ENCODE measurements at regions not wholly inside any gene's neighbourhood (a gene's known extent, or its start where the extent isn't known, plus 50 kb on each side); places are given as distances from the start of the nearest gene placed in this dataset.

DNA sequence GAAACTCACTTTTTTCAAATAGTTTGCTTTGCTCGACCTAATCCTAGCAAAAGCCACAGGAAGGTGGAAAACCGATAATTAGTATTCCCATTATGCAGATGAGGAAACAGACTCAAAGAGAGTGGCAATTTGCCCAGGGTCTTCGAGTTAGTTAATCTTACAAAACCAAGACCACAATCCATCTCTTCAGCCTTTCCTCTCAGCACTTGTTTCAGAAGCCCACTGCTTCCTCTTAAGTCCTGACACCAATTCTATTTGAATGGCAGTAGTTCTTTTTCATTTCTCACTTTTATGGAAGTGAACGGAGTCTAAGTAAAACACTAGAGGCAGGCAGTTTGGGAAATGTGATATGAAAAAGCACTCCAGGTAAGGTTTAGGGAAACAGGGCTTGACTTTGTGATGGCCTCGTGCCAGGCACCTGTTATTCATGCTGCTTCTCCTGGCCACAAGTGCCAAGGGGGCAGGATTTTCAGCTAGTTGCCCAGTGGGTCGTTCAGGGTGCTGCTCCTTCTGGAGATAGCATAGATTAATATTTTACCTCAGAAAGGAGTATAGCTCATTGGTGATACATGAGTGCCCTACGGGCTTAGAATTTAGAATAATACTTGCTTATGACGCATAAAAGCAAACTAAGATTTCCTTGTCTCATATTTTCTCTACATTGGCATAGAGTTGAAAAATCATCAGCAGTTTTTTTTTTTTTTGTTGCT is 76.6 kb upstream of the NRIP1 start:
- in situ Hi-C loops (cut with MboI; ENCODE audit: low sequenced_read_pairs) = no loop called here
- no peak overlapping the region for H2AK5ac ChIP-seq (ENCODE audit: low read depth, low read length)
- ChIA-PET CTCF (interaction anchor here (0.6 kb wide), 2 partner anchors 64 to 237 kb away, joined by 3 to 5 read pairs; no protein-coding TSS in a partner anchor), POLR2A (ENCODE audit: unreplicated experiment) (no interaction called here)
- H3K4me3 ChIP-seq (ENCODE audit: insufficient read depth, low read depth, low read length) = no peak overlapping the region
- no peaks in the 10 kb centered on the region for H3K79me1 ChIP-seq (ENCODE audit: low read depth in 1 of 2, low read length in 2 of 2)
- H2BK120ac ChIP-seq (ENCODE audit: low read depth, low read length) = no peak overlapping the region
- no peak overlapping the region for H3K14ac ChIP-seq (replicated peaks; ENCODE audit: low read depth, low read length)
- BruUV-seq (replicated peaks) = no TSS peak
- H3K56ac ChIP-seq (ENCODE audit: extremely low read depth, insufficient read depth, low read length) = no peak overlapping the region
- no peaks in the 10 kb centered on the region for H3K36me3 ChIP-seq (ENCODE audit: control insufficient read depth, insufficient read depth, low read length)
- no peak overlapping the region for H2AFZ ChIP-seq (replicated peaks; ENCODE audit: low read length, poor library complexity)
- H3K27ac ChIP-seq (ENCODE audit: insufficient read depth, low read length) = no peak overlapping the region
- no peak overlapping the region for H2BK20ac ChIP-seq (ENCODE audit: low read depth, low read length)
- H2BK15ac ChIP-seq (ENCODE audit: low read depth, low read length) = no peak overlapping the region
- dilution Hi-C loops (cut with HindIII; ENCODE audit: low sequenced_read_pairs, unreplicated experiment) = no loop called here
- no peak overlapping the region for H2AK9ac ChIP-seq (replicated peaks; ENCODE audit: low read depth, low read length, poor library complexity)
- H3K4ac ChIP-seq (ENCODE audit: low read depth, low read length) = no peak overlapping the region
- no peak overlapping the region for H3K18ac ChIP-seq (ENCODE audit: low read depth, low read length)
- H3K4me2 ChIP-seq (ENCODE audit: low read depth, low read length) = no peak overlapping the region
- H3K9me3 ChIP-seq (ENCODE audit: control insufficient read depth, insufficient read depth, low read length) = no peaks in the 10 kb centered on the region
- TF ChIP-seq RCOR1 (IDR thresholded peaks at IDR 0.05; ENCODE audit: insufficient replicate concordance, low read length) = no peak
- no peak for TF ChIP-seq CHD1 (IDR thresholded peaks at IDR 0.05; ENCODE audit: low read depth, low read length)
- TF ChIP-seq, protein P1, sequence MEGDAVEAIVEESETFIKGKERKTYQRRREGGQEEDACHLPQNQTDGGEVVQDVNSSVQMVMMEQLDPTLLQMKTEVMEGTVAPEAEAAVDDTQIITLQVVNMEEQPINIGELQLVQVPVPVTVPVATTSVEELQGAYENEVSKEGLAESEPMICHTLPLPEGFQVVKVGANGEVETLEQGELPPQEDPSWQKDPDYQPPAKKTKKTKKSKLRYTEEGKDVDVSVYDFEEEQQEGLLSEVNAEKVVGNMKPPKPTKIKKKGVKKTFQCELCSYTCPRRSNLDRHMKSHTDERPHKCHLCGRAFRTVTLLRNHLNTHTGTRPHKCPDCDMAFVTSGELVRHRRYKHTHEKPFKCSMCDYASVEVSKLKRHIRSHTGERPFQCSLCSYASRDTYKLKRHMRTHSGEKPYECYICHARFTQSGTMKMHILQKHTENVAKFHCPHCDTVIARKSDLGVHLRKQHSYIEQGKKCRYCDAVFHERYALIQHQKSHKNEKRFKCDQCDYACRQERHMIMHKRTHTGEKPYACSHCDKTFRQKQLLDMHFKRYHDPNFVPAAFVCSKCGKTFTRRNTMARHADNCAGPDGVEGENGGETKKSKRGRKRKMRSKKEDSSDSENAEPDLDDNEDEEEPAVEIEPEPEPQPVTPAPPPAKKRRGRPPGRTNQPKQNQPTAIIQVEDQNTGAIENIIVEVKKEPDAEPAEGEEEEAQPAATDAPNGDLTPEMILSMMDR (conservative IDR thresholded peaks at IDR 0.05; ENCODE audit: low read depth, low read length) = no peak
- no peak for TF ChIP-seq CEBPB (IDR thresholded peaks at IDR 0.05; ENCODE audit: low read depth, low read length)
- no peak for TF ChIP-seq RAD21 (IDR thresholded peaks at IDR 0.05; ENCODE audit: low read length)
- TF ChIP-seq MAFK (IDR thresholded peaks at IDR 0.05; ENCODE audit: low read depth, low read length) = no peak
- TF ChIP-seq USF2 (IDR thresholded peaks at IDR 0.05; ENCODE audit: low read depth, low read length) = no peak
- no peak for TF ChIP-seq FOS (IDR thresholded peaks at IDR 0.05; ENCODE audit: low read depth, low read length)
- no peak for TF ChIP-seq MAZ (IDR thresholded peaks at IDR 0.05; ENCODE audit: borderline replicate concordance, low read depth, low read length)
- TF ChIP-seq BHLHE40 (IDR thresholded peaks at IDR 0.05; ENCODE audit: low read depth, low read length) = no peak
- no peak for TF ChIP-seq SMC3 (IDR thresholded peaks at IDR 0.05; ENCODE audit: low read depth, low read length)
- TF ChIP-seq ELK1 (IDR thresholded peaks at IDR 0.05; ENCODE audit: borderline replicate concordance, low read depth, low read length) = no peak
- TF ChIP-seq RFX5 (IDR thresholded peaks at IDR 0.05; ENCODE audit: low read depth, low read length) = no peak
- TF ChIP-seq POLR2A (IDR thresholded peaks at IDR 0.05; ENCODE audit: low read depth, low read length) = no peak
- TF ChIP-seq NFE2L2 (IDR thresholded peaks at IDR 0.05; ENCODE audit: low read depth, low read length) = no peak
- no peak for TF ChIP-seq MXI1 (IDR thresholded peaks at IDR 0.05; ENCODE audit: borderline replicate concordance, low read depth, low read length)
- no peaks in the 10 kb centered on the region for H3K9me1 ChIP-seq (ENCODE audit: insufficient read depth, low read length)
- no peak overlapping the region for H2BK5ac ChIP-seq (ENCODE audit: low read depth, low read length, poor library complexity, severe bottlenecking)
- no peak overlapping the region for H3K23ac ChIP-seq (ENCODE audit: low read depth, low read length)
- H4K91ac ChIP-seq (ENCODE audit: insufficient read depth, low read depth, low read length) = no peak overlapping the region
- no CpG with 5 or more reads among the region's 8 CpGs for WGBS, 2 experiments (ENCODE audit: extremely low coverage in 2 of 2, insufficient read length in 1 of 2)
- H3K4me1 ChIP-seq (ENCODE audit: control insufficient read depth, insufficient read depth, low read length) = no peaks in the 10 kb centered on the region
- H3K27me3 ChIP-seq (ENCODE audit: control insufficient read depth, insufficient read depth, low read length) = peaks cover 10% of the 10 kb centered on the region
- no peak overlapping the region for H4K5ac ChIP-seq (ENCODE audit: low read depth, low read length)
- H4K20me1 ChIP-seq (ENCODE audit: insufficient read depth, low read length) = no peaks in the 10 kb centered on the region
- no peak overlapping the region for H3K9ac ChIP-seq (ENCODE audit: low read depth, low read length)
- intact Hi-C loops (cut with micrococcal nuclease) = no loop called here
- no peak for DNase-seq
- ATAC-seq (ENCODE audit: low read depth) = no peak
- no peak overlapping the region for H4K8ac ChIP-seq (ENCODE audit: low read depth in 2 of 2, low read length in 2 of 2)

Measured in IMR-90 (cell line).